ENCODE measurements at regions not wholly inside any gene's neighbourhood (a gene's known extent, or its start where the extent isn't known, plus 50 kb on each side); places are given as distances from the start of the nearest gene placed in this dataset.
"Not testable (repeated sequence)": the region's sequence is repeated elsewhere in the genome, so short reads cannot be mapped to it uniquely, and the experiment has no call there.

- H3K4me3 ChIP-seq (ENCODE audit: low read length), result no peak overlapping the region
- no peak for DNase-seq (ENCODE audit: low read depth)
Observed at GRCh38 chr7:46107610-46108217, 186.6 kb upstream of the IGFBP3 start.

GRCh38 chr7:46100521-46100920, 179.4 kb upstream of the IGFBP3 start:
- no peak for TF ChIP-seq CTCF (conservative IDR thresholded peaks at IDR 0.05; ENCODE audit: low read depth, low read length)
- no peak overlapping the region for H3K4me3 ChIP-seq (ENCODE audit: low read length)
- DNase-seq (ENCODE audit: low read depth), result no peak

More at GRCh38 chr7:46107610-46108217, 186.6 kb upstream of the IGFBP3 start:
- TF ChIP-seq CTCF (conservative IDR thresholded peaks at IDR 0.05; ENCODE audit: low read depth, low read length), result no peak

GRCh38 chr7:46099076-46099475, 178.0 kb upstream of the IGFBP3 start:
- no peak for DNase-seq (ENCODE audit: low read depth)
- TF ChIP-seq CTCF (conservative IDR thresholded peaks at IDR 0.05; ENCODE audit: low read depth, low read length), result no peak
- H3K4me3 ChIP-seq (ENCODE audit: low read length), result no peak overlapping the region

GRCh38 chr7:46091071-46091470, 170.0 kb upstream of the IGFBP3 start:
- DNase-seq (ENCODE audit: low read depth), result no peak
- TF ChIP-seq CTCF (conservative IDR thresholded peaks at IDR 0.05; ENCODE audit: low read depth, low read length), result no peak
- no peak overlapping the region for H3K4me3 ChIP-seq (ENCODE audit: low read length)

GRCh38 chr7:46089281-46089680, 168.2 kb upstream of the IGFBP3 start:
- no peak for TF ChIP-seq CTCF (conservative IDR thresholded peaks at IDR 0.05; ENCODE audit: low read depth, low read length)

GRCh38 chr7:46088486-46088885, 167.4 kb upstream of the IGFBP3 start:
- DNase-seq (ENCODE audit: low read depth); H3K4me3 ChIP-seq (ENCODE audit: low read length): not testable (repeated sequence)

More at GRCh38 chr7:46089281-46089680, 168.2 kb upstream of the IGFBP3 start:
- DNase-seq (ENCODE audit: low read depth), result no peak
- H3K4me3 ChIP-seq (ENCODE audit: low read length), result no peak overlapping the region

- no peak for DNase-seq (ENCODE audit: low read depth)
- TF ChIP-seq CTCF (conservative IDR thresholded peaks at IDR 0.05; ENCODE audit: low read depth, low read length), result no peak
- no peak overlapping the region for H3K4me3 ChIP-seq (ENCODE audit: low read length)
Observed at GRCh38 chr7:46080595-46081159, 159.6 kb upstream of the IGFBP3 start.

Measured in retinal pigment epithelial cell (primary cell).